Activated T-helper 1 cell treated with anti-CD3 and anti-CD28 coated beads, Interleukin-12 subunit alpha, Interleukin-12 subunit beta, Interleukin-2, Interleukin-4 antibody, amounts not matched to agents 30 ng/mL and 10 ng/mL and 1 ng/mL, durations not matched to agents 14 hours and 24 hours and 36 hours (primary cell): ENCODE measurements at regions not wholly inside any gene's neighbourhood (a gene's known extent, or its start where the extent isn't known, plus 50 kb on each side); places are given as distances from the start of the nearest gene placed in this dataset.

ENCODE experiments used
- DNase-seq: peaks from one replicate; pipeline ENCODE4 v3.0.0; 2021; ENCODE audit warnings: low spot score
- H3K27ac Mint-ChIP-seq: one replicate; pipeline ENCODE4 v1.8.0; 2021; ENCODE audit warnings: mild to moderate bottlenecking, mixed read lengths
- H3K27me3 Mint-ChIP-seq: one replicate; pipeline ENCODE4 v1.8.0; 2022; ENCODE audit warnings: mild to moderate bottlenecking, moderate library complexity, mixed read lengths; ENCODE audit not compliant: insufficient read depth
- H3K36me3 Mint-ChIP-seq: one replicate; pipeline ENCODE4 v1.8.0; 2021; ENCODE audit warnings: low read depth, mixed read lengths
- H3K4me1 Mint-ChIP-seq: one replicate; pipeline ENCODE4 v1.8.0; 2021; ENCODE audit warnings: low read depth, mixed read lengths
- H3K4me3 Mint-ChIP-seq: one replicate; pipeline ENCODE4 v1.8.0; 2021; ENCODE audit warnings: mild to moderate bottlenecking, moderate library complexity, mixed read lengths
- H3K9me3 Mint-ChIP-seq: one replicate; pipeline ENCODE4 v1.8.0; 2021; ENCODE audit warnings: mixed read lengths
- intact Hi-C: fragments of 100-400 bp; cut with micrococcal nuclease; formaldehyde crosslinking; loops from one replicate; pipeline ENCODE4 v1.15.1; 2024

- no peak for DNase-seq
- no peaks in the 10 kb centered on the region for H3K27me3 Mint-ChIP-seq
- no peak overlapping the region for H3K27ac Mint-ChIP-seq
- H3K4me1 Mint-ChIP-seq = no peaks in the 10 kb centered on the region
- no peak overlapping the region for H3K4me3 Mint-ChIP-seq
- no peaks in the 10 kb centered on the region for H3K36me3 Mint-ChIP-seq
- intact Hi-C loops = no loop called here
- H3K9me3 Mint-ChIP-seq = peaks cover 25% of the 10 kb centered on the region
Measured at GRCh38 chr16:87190288-87191230, 126.6 kb downstream of the C16orf95 start.

- H3K36me3 Mint-ChIP-seq = no peaks in the 10 kb centered on the region
- no peak for DNase-seq
- H3K27ac Mint-ChIP-seq = no peak overlapping the region
- H3K4me3 Mint-ChIP-seq = no peak overlapping the region
- no peaks in the 10 kb centered on the region for H3K4me1 Mint-ChIP-seq
- intact Hi-C loops = no loop called here
- peaks cover 12% of the 10 kb centered on the region for H3K9me3 Mint-ChIP-seq
- H3K27me3 Mint-ChIP-seq = no peaks in the 10 kb centered on the region
Measured at GRCh38 chr16:87192452-87193073, 124.6 kb downstream of the C16orf95 start.

GRCh38 chr16:87194172-87194571 lies 123.0 kb downstream of the C16orf95 start:
- no peak for DNase-seq
- Mint-ChIP-seq H3K4me1 (no peaks in the 10 kb centered on the region), H3K4me3 (no peak overlapping the region), H3K36me3 (no peaks in the 10 kb centered on the region), H3K9me3 (no peaks in the 10 kb centered on the region), H3K27ac (no peak overlapping the region), H3K27me3 (peaks cover 2% of the 10 kb centered on the region)
- intact Hi-C loops = no loop called here

GRCh38 chr16:87195161-87195560 lies 122.0 kb downstream of the C16orf95 start:
- Mint-ChIP-seq H3K4me3 (no peak overlapping the region), H3K9me3 (no peaks in the 10 kb centered on the region), H3K36me3 (no peaks in the 10 kb centered on the region), H3K27ac (no peak overlapping the region), H3K4me1 (no peaks in the 10 kb centered on the region), H3K27me3 (peaks cover 2% of the 10 kb centered on the region)
- DNase-seq = no peak
- intact Hi-C loops = no loop called here

GRCh38 chr16:87196231-87196630 lies 121.0 kb downstream of the C16orf95 start:
- H3K36me3 Mint-ChIP-seq = no peaks in the 10 kb centered on the region
- no peak overlapping the region for H3K27ac Mint-ChIP-seq
- H3K4me1 Mint-ChIP-seq = no peaks in the 10 kb centered on the region
- DNase-seq = no peak
- no peak overlapping the region for H3K4me3 Mint-ChIP-seq
- H3K9me3 Mint-ChIP-seq = no peaks in the 10 kb centered on the region
- H3K27me3 Mint-ChIP-seq = peaks cover 2% of the 10 kb centered on the region
- intact Hi-C loops = no loop called here

- intact Hi-C loops = no loop called here
- Mint-ChIP-seq H3K27me3 (peaks cover 4% of the 10 kb centered on the region), H3K9me3 (no peaks in the 10 kb centered on the region), H3K4me1 (no peaks in the 10 kb centered on the region), H3K4me3 (no peak overlapping the region), H3K27ac (no peak overlapping the region), H3K36me3 (no peaks in the 10 kb centered on the region)
- no peak for DNase-seq
Measured at GRCh38 chr16:87196661-87197060, 120.5 kb downstream of the C16orf95 start.

- no peak for DNase-seq
- Mint-ChIP-seq H3K4me3 (no peak overlapping the region), H3K36me3 (no peaks in the 10 kb centered on the region), H3K27me3 (peaks cover 4% of the 10 kb centered on the region), H3K27ac (no peak overlapping the region), H3K4me1 (peaks cover 5% of the 10 kb centered on the region), H3K9me3 (no peaks in the 10 kb centered on the region)
- intact Hi-C loops = no loop called here
Measured at GRCh38 chr16:87198328-87198832, 118.8 kb downstream of the C16orf95 start.

GRCh38 chr16:87198881-87199280 lies 118.3 kb downstream of the C16orf95 start:
- intact Hi-C loops = no loop called here
- peaks cover 5% of the 10 kb centered on the region for H3K27me3 Mint-ChIP-seq

GRCh38 chr16:87199379-87199778 lies 117.8 kb downstream of the C16orf95 start:
- intact Hi-C loops = no loop called here

More at GRCh38 chr16:87198881-87199280, 118.3 kb downstream of the C16orf95 start:
- DNase-seq = no peak
- Mint-ChIP-seq H3K4me3 (no peak overlapping the region), H3K4me1 (peaks cover 6% of the 10 kb centered on the region), H3K9me3 (no peaks in the 10 kb centered on the region), H3K36me3 (no peaks in the 10 kb centered on the region), H3K27ac (no peak overlapping the region)

GRCh38 chr16:87199901-87200300 lies 117.3 kb downstream of the C16orf95 start:
- Mint-ChIP-seq H3K36me3 (no peaks in the 10 kb centered on the region), H3K27me3 (peaks cover 11% of the 10 kb centered on the region), H3K4me3 (no peak overlapping the region), H3K27ac (no peak overlapping the region), H3K4me1 (peaks cover 6% of the 10 kb centered on the region), H3K9me3 (no peaks in the 10 kb centered on the region)
- intact Hi-C loops = loop anchor here (5.0 kb wide), 1 partner anchor 437 kb away; no protein-coding TSS in a partner anchor
- no peak for DNase-seq

More at GRCh38 chr16:87199379-87199778, 117.8 kb downstream of the C16orf95 start:
- H3K27me3 Mint-ChIP-seq = peaks cover 9% of the 10 kb centered on the region
- no peak overlapping the region for H3K4me3 Mint-ChIP-seq
- H3K27ac Mint-ChIP-seq = peak overlapping the region; percentile 18
- DNase-seq = no peak
- no peaks in the 10 kb centered on the region for H3K36me3 Mint-ChIP-seq
- peaks cover 6% of the 10 kb centered on the region for H3K4me1 Mint-ChIP-seq
- H3K9me3 Mint-ChIP-seq = no peaks in the 10 kb centered on the region

GRCh38 chr16:87200637-87201036 lies 116.6 kb downstream of the C16orf95 start:
- no peak for DNase-seq
- Mint-ChIP-seq H3K36me3 (no peaks in the 10 kb centered on the region), H3K4me3 (no peak overlapping the region), H3K27ac (no peak overlapping the region), H3K4me1 (peaks cover 6% of the 10 kb centered on the region), H3K27me3 (peaks cover 11% of the 10 kb centered on the region), H3K9me3 (no peaks in the 10 kb centered on the region)
- intact Hi-C loops = loop anchor here (5.0 kb wide), 1 partner anchor 437 kb away; no protein-coding TSS in a partner anchor

GRCh38 chr16:87201052-87201451 lies 116.1 kb downstream of the C16orf95 start:
- intact Hi-C loops = loop anchor here (5.0 kb wide), 1 partner anchor 436 kb away; no protein-coding TSS in a partner anchor
- Mint-ChIP-seq H3K4me1 (peaks cover 6% of the 10 kb centered on the region), H3K27ac (no peak overlapping the region)

GRCh38 chr16:87201790-87202189 lies 115.4 kb downstream of the C16orf95 start:
- no peak overlapping the region for H3K27ac Mint-ChIP-seq
- no peak overlapping the region for H3K4me3 Mint-ChIP-seq
- intact Hi-C loops = loop anchor here (5.0 kb wide), 1 partner anchor 436 kb away; no protein-coding TSS in a partner anchor
- no peak for DNase-seq
- H3K36me3 Mint-ChIP-seq = no peaks in the 10 kb centered on the region
- H3K9me3 Mint-ChIP-seq = no peaks in the 10 kb centered on the region
- peaks cover 6% of the 10 kb centered on the region for H3K4me1 Mint-ChIP-seq
- H3K27me3 Mint-ChIP-seq = peaks cover 11% of the 10 kb centered on the region

More at GRCh38 chr16:87201052-87201451, 116.1 kb downstream of the C16orf95 start:
- DNase-seq = no peak
- H3K27me3 Mint-ChIP-seq = peaks cover 11% of the 10 kb centered on the region
- no peaks in the 10 kb centered on the region for H3K36me3 Mint-ChIP-seq
- H3K9me3 Mint-ChIP-seq = no peaks in the 10 kb centered on the region
- no peak overlapping the region for H3K4me3 Mint-ChIP-seq
